HEK293T (cell line): ENCODE measurements at regions not wholly inside any gene's neighbourhood (a gene's known extent, or its start where the extent isn't known, plus 50 kb on each side); places are given as distances from the start of the nearest gene placed in this dataset.

Experiments
- CTCF ChIA-PET: fragments of 350-600 bp; formaldehyde crosslinking; extraction: SDS; loops from one replicate; lab custom pipeline; 2021; ENCODE audit warnings: antibody characterized with exemption, inconsistent platforms; lab: Yijun Ruan, JAX
- POLR2A ChIA-PET: fragments of 350-600 bp; formaldehyde crosslinking; extraction: SDS; loops from one replicate; lab custom pipeline; 2020; ENCODE audit warnings: antibody characterized with exemption, inconsistent platforms; lab: Yijun Ruan, JAX
- DNase-seq: peaks from one replicate; pipeline ENCODE4 v3.0.0; 2012; ENCODE audit warnings: mixed read lengths; ENCODE audit errors: extremely low spot score
- ARNT ChIP-seq: fragments of 450-650 bp; IDR thresholded peaks from 2 replicates; pipeline ENCODE4 v1.6.1; 2017; ENCODE audit warnings: mild to moderate bottlenecking
- BHLHE40 ChIP-seq: fragments of 450-650 bp; IDR thresholded peaks from 2 replicates; pipeline ENCODE4 v1.6.1; 2016; ENCODE audit warnings: mild to moderate bottlenecking, moderate library complexity, borderline replicate concordance
- CTBP1 ChIP-seq: fragments of 450-650 bp; IDR thresholded peaks from 2 replicates; pipeline ENCODE4 v1.6.1; 2016; ENCODE audit warnings: borderline replicate concordance
- ELF4 ChIP-seq: fragments of 450-650 bp; IDR thresholded peaks from 2 replicates; pipeline ENCODE4 v1.6.1; 2017; ENCODE audit warnings: antibody characterized with exemption
- FOXA1 ChIP-seq: fragments of 450-650 bp; IDR thresholded peaks from 2 replicates; pipeline ENCODE4 v1.6.1; 2016; ENCODE audit warnings: mild to moderate bottlenecking
- FOXK2 ChIP-seq: fragments of 450-650 bp; IDR thresholded peaks from 2 replicates; pipeline ENCODE4 v1.6.1; 2016; ENCODE audit warnings: mild to moderate bottlenecking
- FOXM1 ChIP-seq: fragments of 450-650 bp; IDR thresholded peaks from 2 replicates; pipeline ENCODE4 v1.6.1; 2017; ENCODE audit warnings: mild to moderate bottlenecking, borderline replicate concordance
- HDGF ChIP-seq: fragments of 450-650 bp; IDR thresholded peaks from 2 replicates; pipeline ENCODE4 v1.6.1; 2017; ENCODE audit warnings: antibody characterized with exemption, borderline replicate concordance
- L3MBTL2 ChIP-seq: fragments of 450-650 bp; conservative IDR thresholded peaks from 2 replicates; pipeline ENCODE4 v1.6.1; 2016; ENCODE audit warnings: mild to moderate bottlenecking
- LEF1 ChIP-seq: fragments of 450-650 bp; IDR thresholded peaks from 2 replicates; pipeline ENCODE4 v1.6.1; 2017; ENCODE audit warnings: mild to moderate bottlenecking, borderline replicate concordance
- NFRKB ChIP-seq: fragments of 450-650 bp; IDR thresholded peaks from 2 replicates; pipeline ENCODE4 v1.6.1; 2016; ENCODE audit warnings: mild to moderate bottlenecking, moderate library complexity
- SP1 ChIP-seq: fragments of 450-650 bp; IDR thresholded peaks from 2 replicates; pipeline ENCODE4 v1.6.1; 2017
- SUZ12 ChIP-seq: fragments of 450-650 bp; IDR thresholded peaks from 2 replicates; pipeline ENCODE4 v1.6.1; 2016; ENCODE audit warnings: mild to moderate bottlenecking
- TARDBP ChIP-seq: fragments of 450-650 bp; IDR thresholded peaks from 2 replicates; pipeline ENCODE4 v1.6.1; 2016
- ZNF384 ChIP-seq: fragments of 450-650 bp; IDR thresholded peaks from 2 replicates; pipeline ENCODE4 v1.6.1; 2016
- TF ChIP-seq, protein P1 (sequence below): fragments of 450-650 bp; IDR thresholded peaks from 2 replicates; pipeline ENCODE4 v1.6.1; 2016

DNA sequence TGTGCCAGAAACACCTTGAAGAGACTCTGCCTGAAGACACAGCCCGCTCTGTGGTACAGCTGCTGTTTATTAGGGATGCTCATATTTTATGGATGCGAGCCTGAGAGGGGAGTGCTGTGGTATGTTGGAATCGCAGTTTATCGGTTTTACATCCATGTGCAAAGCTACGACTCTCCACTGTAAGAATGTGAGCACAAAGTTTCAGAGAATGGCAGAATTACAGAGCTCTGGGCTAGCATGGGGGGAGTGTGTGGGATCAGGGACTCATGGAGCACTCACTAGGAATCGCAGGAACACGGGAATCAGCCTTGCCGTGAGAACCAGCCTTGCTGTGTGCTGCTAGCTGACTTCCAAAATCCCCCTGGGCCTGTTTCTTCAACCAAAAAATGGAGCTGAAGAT lies 199.9 kb downstream of the RNF144A start:
- ChIA-PET CTCF (no interaction called here), POLR2A (no interaction called here)
- no peak for DNase-seq
- TF ChIP-seq FOXK2: no peak
- TF ChIP-seq NFRKB: no peak
- no peak for TF ChIP-seq TARDBP
- TF ChIP-seq FOXA1: no peak
- TF ChIP-seq HDGF: no peak
- TF ChIP-seq ARNT: no peak
- no peak for TF ChIP-seq L3MBTL2
- TF ChIP-seq, protein P1, sequence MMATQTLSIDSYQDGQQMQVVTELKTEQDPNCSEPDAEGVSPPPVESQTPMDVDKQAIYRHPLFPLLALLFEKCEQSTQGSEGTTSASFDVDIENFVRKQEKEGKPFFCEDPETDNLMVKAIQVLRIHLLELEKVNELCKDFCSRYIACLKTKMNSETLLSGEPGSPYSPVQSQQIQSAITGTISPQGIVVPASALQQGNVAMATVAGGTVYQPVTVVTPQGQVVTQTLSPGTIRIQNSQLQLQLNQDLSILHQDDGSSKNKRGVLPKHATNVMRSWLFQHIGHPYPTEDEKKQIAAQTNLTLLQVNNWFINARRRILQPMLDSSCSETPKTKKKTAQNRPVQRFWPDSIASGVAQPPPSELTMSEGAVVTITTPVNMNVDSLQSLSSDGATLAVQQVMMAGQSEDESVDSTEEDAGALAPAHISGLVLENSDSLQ: no peak
- TF ChIP-seq BHLHE40: no peak
- no peak for TF ChIP-seq FOXM1
- TF ChIP-seq LEF1: no peak
- TF ChIP-seq CTBP1: no peak
- TF ChIP-seq SUZ12: no peak
- TF ChIP-seq SP1: no peak
- TF ChIP-seq ELF4: no peak
- TF ChIP-seq ZNF384: no peak

DNA sequence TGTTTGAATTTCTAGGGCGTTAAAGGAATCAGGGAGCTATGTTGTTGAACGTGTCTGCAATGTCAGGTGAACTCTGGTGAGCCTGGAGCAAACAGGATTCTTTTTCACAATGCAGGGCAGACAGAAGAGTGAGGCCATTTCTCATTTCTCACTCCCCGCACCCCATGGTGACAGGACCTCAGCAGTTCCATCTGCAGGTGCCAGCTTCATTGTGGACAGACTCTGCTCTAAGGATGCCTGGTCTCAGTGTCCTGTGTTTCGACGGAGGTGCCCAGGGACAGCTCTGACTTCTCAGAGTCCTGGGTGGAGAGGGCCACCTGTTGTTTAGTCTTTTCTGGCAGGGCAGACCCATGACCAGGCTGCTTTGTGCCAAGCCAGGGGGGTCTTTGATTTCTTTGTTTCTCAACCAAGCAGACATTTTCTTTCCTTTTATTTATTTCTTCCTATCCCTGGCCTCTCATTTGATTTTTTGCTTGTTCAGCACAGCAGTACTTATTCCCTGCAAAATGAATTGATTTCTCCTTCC lies 201.5 kb downstream of the RNF144A start:
- ChIA-PET POLR2A (no interaction called here), CTCF (no interaction called here)
- DNase-seq: no peak
- TF ChIP-seq LEF1 (no peak), ARNT (no peak)

DNA sequence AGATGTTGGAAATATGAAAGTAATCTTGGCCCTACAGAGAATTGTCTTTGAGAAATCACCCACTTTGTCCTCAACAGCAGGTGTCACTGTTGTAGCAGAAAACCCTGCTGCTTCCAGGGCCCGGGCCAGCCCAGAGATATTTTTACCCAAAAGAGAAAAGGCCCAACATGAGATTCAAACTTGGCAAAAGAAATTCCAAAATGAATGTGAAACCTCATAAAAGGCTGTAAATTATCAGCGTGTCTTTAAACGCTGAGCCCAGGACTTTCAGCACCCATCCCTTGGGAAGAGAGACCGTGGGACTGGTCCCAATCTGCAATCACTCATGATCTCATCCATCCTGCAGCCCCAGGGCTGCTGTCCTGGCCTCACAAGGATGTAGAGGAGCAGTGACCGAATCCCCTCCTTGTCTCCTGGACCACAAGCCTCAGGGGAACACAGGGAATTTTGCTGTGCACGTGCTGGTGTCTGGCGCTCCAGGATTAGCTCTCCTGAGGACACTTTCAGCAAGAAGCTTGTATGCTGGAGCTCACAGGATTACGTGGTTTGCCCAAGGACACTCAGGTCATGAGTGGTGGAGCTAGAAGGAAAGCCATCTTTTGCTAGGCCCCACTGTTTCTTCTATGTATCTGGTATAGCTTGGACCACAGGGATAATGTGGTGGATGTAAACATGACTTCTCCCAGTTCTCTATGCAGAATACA lies 202.1 kb downstream of the RNF144A start:
- DNase-seq: peak; percentile 36
- ChIA-PET POLR2A (no interaction called here), CTCF (no interaction called here)
- no peak for TF ChIP-seq CTBP1
- no peak for TF ChIP-seq SUZ12
- no peak for TF ChIP-seq HDGF
- TF ChIP-seq BHLHE40: no peak
- TF ChIP-seq TARDBP: no peak
- TF ChIP-seq FOXM1: no peak
- TF ChIP-seq ARNT: no peak
- TF ChIP-seq SP1: no peak
- no peak for TF ChIP-seq LEF1
- no peak for TF ChIP-seq FOXK2
- TF ChIP-seq, protein P1: no peak

DNA sequence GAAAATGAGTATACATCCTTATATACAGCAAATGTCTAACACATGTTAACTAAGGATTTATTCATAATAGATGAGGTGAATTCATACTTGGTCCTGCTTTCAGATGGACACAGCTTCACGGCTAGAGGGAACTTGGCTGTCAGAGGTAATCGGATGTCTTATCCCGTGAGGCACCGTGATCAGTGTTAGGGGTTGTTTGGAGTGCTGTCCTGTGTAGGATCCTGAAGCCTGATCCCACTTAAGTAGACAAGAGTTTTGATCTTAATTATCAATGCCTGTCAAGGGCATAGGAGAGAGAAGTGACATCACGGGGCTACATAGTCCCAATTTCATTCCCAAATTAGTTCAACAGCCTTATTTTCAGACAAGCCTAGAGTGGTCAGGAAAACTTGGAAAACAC lies 204.6 kb downstream of the RNF144A start:
- TF ChIP-seq, protein P1: no peak
- TF ChIP-seq ARNT (no peak), CTBP1 (no peak), FOXM1 (no peak), ZNF384 (no peak), FOXA1 (no peak), LEF1 (no peak), ELF4 (no peak), TARDBP (no peak), SUZ12 (no peak), NFRKB (no peak), HDGF (no peak), L3MBTL2 (no peak)
- no peak for DNase-seq
- ChIA-PET POLR2A (no interaction called here), CTCF (no interaction called here)

DNA sequence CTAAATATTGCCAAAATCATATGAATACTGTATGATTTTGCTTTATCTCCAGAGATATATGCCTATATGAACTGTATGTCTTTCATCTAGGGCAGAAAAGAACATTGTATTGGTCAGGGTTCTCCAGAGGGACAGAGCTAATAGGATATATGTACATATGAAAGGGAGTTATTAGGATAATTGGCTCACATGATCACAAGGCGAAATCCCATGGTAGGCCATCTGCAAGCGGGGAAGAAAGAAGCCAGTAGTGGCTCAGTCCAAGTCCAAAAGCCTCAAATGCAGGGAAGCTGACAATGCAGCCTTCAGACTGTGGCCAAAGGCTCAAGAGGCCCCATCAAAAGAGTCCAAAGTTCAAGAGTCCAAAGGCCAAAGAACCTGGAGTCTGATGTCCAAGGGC lies 209.9 kb downstream of the RNF144A start:
- TF ChIP-seq NFRKB: no peak
- TF ChIP-seq, protein P1: no peak
- no peak for TF ChIP-seq HDGF
- POLR2A ChIA-PET: no interaction called here
- no peak for DNase-seq
- CTCF ChIA-PET: no interaction called here

DNA sequence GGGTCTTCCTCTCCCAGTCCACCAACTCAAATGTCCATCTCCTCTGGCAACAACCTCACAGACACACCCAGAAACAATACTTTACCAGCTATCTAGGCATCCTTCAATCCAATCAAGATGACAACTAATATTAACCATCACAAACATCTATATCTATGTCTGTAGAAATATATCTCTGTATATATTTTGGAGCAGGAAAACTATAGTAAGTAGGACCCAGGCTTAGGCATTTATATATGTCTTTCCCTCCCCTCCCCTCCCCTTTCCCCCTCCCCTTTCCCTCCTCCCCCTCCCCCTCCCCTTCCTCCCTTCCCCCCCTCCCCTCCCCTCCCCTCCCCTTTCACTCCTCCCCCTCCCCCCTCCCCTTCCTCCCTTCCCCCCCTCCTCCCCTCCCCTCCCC lies 210.5 kb downstream of the RNF144A start:
- TF ChIP-seq ELF4: no peak
- ChIA-PET POLR2A (no interaction called here), CTCF (no interaction called here)
- DNase-seq: no peak
